Fibroblast of lung (primary cell): ENCODE measurements at regions not wholly inside any gene's neighbourhood (a gene's known extent, or its start where the extent isn't known, plus 50 kb on each side); places are given as distances from the start of the nearest gene placed in this dataset.

Experiments
- EZH2 ChIP-seq: IDR thresholded peaks from 2 replicates; pipeline ENCODE4 v1.5.1; 2012; ENCODE audit warnings: low read length, control low read depth, mild to moderate bottlenecking; ENCODE audit errors: missing control alignments
- TF ChIP-seq, protein P1 (sequence below), 2 donors: IDR thresholded peaks in 1 of 2; conservative IDR thresholded peaks in 1 of 2; 1 replicate in 1 of 2; 2 replicates in 1 of 2; pipeline ENCODE4 v1.5.1; 2011 to 2012; ENCODE audit warnings: low read length in 2 of 2, control low read depth in 1 of 2, inconsistent platforms in 1 of 2, low read depth in 1 of 2, mild to moderate bottlenecking in 1 of 2

DNA sequence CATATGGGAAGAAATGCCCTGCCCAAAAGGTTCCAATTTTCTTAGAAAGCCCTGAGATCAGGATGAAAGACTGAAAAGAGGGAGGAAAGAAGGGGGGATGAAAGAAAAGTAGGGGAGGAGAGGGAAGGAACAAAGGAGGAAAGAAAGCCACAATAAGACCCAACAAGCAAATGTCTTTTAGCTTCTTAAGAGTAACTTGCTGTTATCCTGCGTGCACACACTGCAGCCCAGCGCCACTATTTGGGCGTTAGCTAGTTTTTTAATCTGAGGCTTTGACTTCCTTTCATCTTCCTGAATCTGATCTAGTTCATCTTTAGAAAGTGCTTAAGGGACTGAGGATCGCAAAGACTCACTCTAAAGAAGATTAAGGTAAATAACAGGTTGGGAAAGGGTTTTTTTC, 77.4 kb upstream of the HDDC2 start:
- TF ChIP-seq, protein P1, sequence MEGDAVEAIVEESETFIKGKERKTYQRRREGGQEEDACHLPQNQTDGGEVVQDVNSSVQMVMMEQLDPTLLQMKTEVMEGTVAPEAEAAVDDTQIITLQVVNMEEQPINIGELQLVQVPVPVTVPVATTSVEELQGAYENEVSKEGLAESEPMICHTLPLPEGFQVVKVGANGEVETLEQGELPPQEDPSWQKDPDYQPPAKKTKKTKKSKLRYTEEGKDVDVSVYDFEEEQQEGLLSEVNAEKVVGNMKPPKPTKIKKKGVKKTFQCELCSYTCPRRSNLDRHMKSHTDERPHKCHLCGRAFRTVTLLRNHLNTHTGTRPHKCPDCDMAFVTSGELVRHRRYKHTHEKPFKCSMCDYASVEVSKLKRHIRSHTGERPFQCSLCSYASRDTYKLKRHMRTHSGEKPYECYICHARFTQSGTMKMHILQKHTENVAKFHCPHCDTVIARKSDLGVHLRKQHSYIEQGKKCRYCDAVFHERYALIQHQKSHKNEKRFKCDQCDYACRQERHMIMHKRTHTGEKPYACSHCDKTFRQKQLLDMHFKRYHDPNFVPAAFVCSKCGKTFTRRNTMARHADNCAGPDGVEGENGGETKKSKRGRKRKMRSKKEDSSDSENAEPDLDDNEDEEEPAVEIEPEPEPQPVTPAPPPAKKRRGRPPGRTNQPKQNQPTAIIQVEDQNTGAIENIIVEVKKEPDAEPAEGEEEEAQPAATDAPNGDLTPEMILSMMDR (conservative IDR thresholded peaks at IDR 0.05 in 1 of 2, IDR thresholded peaks at IDR 0.05 in 1 of 2; ENCODE audit: low read depth in 1 of 2, low read length in 2 of 2), result no peak
- no peak for TF ChIP-seq EZH2
